ENCODE measurements at regions not wholly inside any gene's neighbourhood (a gene's known extent, or its start where the extent isn't known, plus 50 kb on each side); places are given as distances from the start of the nearest gene placed in this dataset.

DNA sequence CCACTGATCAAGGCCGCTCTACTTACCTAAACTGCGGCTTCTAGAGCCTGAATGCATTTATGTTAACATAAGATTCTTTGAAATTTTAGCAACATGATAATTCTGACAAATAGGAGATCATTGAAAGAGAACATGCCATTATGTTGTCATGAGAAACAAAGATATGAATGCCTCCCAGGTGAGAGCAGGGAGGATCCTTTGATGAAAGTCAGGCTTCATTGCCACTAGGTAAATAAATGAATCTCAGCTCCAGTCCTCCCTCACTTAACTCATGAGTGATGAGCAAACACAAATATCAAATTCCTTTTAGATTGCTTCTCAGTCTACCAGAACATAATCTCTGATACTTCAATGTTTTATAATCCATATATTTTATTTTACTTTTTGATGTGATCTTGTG, 463.2 kb upstream of the CDH7 start:
- no peaks in the 10 kb centered on the region for H3K9me3 Mint-ChIP-seq
- no peaks in the 10 kb centered on the region for H3K9me3 ChIP-seq (ENCODE audit: control insufficient read depth, low read length)
- H3K27ac Mint-ChIP-seq, result no peak overlapping the region
- H3K36me3 ChIP-seq (ENCODE audit: control insufficient read depth, insufficient read depth, low read length), result no peaks in the 10 kb centered on the region
- H3K4me3 ChIP-seq (ENCODE audit: low read length), result no peak overlapping the region
- H3K4me3 Mint-ChIP-seq, result no peak overlapping the region
- no peaks in the 10 kb centered on the region for H3K4me1 ChIP-seq (ENCODE audit: control insufficient read depth, insufficient read depth, low read length)
- no peak overlapping the region for H3K27ac ChIP-seq (ENCODE audit: low read depth, low read length)
- no peak for DNase-seq
- no peak overlapping the region for H3K9ac ChIP-seq (ENCODE audit: extremely low read depth, low read length, poor library complexity, severe bottlenecking)
- no peaks in the 10 kb centered on the region for H3K36me3 Mint-ChIP-seq (ENCODE audit: low read depth)
- no peaks in the 10 kb centered on the region for H3K27me3 Mint-ChIP-seq (ENCODE audit: insufficient read depth)
- TF ChIP-seq, protein P1, sequence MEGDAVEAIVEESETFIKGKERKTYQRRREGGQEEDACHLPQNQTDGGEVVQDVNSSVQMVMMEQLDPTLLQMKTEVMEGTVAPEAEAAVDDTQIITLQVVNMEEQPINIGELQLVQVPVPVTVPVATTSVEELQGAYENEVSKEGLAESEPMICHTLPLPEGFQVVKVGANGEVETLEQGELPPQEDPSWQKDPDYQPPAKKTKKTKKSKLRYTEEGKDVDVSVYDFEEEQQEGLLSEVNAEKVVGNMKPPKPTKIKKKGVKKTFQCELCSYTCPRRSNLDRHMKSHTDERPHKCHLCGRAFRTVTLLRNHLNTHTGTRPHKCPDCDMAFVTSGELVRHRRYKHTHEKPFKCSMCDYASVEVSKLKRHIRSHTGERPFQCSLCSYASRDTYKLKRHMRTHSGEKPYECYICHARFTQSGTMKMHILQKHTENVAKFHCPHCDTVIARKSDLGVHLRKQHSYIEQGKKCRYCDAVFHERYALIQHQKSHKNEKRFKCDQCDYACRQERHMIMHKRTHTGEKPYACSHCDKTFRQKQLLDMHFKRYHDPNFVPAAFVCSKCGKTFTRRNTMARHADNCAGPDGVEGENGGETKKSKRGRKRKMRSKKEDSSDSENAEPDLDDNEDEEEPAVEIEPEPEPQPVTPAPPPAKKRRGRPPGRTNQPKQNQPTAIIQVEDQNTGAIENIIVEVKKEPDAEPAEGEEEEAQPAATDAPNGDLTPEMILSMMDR (conservative IDR thresholded peaks at IDR 0.05), result no peak
- no peaks in the 10 kb centered on the region for H3K4me1 Mint-ChIP-seq
- no peaks in the 10 kb centered on the region for H3K27me3 ChIP-seq (ENCODE audit: control insufficient read depth, insufficient read depth, low read length, poor library complexity, severe bottlenecking)
- 95% methylated on average over 2 of the region's 2 CpGs; no CpG with 5 or more reads in 1 of the 2 experiments for WGBS, 2 experiments (ENCODE audit: insufficient coverage in 1 of 2, insufficient read length in 1 of 2)

DNA sequence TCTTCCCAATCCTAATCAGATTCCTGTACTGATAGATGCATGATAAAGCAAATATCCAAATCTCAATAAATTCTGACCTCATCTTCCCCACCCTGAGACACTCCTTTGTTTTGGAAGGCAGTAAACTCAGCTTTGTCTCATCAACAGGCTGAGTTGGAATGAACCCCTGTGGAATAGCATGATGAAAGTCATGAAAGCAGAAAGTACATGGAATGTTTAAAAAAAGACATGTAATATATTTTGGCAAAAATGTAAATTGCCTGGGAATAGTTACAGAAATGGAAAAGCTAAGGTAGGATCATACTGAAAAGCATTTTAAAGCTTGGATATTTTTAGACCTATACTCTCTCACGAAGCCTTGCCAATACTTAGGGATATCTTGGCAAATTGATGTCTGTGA, 468.7 kb upstream of the CDH7 start:
- Mint-ChIP-seq H3K27ac (no peak overlapping the region), H3K27me3 (ENCODE audit: insufficient read depth) (no peaks in the 10 kb centered on the region)
- H3K27me3 ChIP-seq (ENCODE audit: control insufficient read depth, insufficient read depth, low read length, poor library complexity, severe bottlenecking), result no peaks in the 10 kb centered on the region

DNA sequence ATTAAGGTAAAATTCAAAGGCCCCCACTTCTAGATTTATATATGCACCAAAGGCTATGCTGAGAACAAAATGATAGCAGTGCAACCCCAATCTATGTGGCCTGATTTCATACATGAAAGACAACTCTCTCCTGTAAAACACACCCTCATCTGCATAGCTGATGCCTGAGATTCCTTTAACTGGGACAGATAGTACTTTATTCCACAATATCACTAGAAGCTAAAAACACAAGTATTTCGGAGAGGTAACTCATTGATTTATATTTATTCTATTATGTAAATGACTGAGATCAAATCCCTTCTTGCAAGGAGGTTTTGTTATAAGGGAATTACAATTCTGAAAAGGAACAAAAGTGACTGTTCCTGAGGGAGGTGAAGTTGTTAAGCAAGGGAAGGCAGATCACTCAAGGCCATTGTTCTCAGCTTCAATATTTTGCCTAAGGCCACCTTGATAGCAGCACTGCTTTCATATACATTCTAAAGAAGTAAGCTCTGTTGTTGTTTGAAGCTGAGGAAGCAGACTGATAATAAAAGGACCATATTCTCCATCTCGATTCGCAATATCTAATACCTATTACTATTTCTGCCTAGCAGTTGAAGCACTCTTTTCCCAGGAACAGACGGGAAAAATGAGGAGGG, 471.0 kb upstream of the CDH7 start:
- Mint-ChIP-seq H3K27me3 (ENCODE audit: insufficient read depth) (no peaks in the 10 kb centered on the region), H3K36me3 (ENCODE audit: low read depth) (no peaks in the 10 kb centered on the region), H3K4me3 (no peak overlapping the region), H3K9me3 (peaks cover 3% of the 10 kb centered on the region), H3K4me1 (no peaks in the 10 kb centered on the region), H3K27ac (no peak overlapping the region)
- Histone ChIP-seq H3K27me3 (ENCODE audit: control insufficient read depth, insufficient read depth, low read length, poor library complexity, severe bottlenecking) (no peaks in the 10 kb centered on the region), H3K9ac (ENCODE audit: extremely low read depth, low read length, poor library complexity, severe bottlenecking) (no peak overlapping the region), H3K4me1 (ENCODE audit: control insufficient read depth, insufficient read depth, low read length) (no peaks in the 10 kb centered on the region), H3K4me3 (ENCODE audit: low read length) (no peak overlapping the region), H3K36me3 (ENCODE audit: control insufficient read depth, insufficient read depth, low read length) (no peaks in the 10 kb centered on the region), H3K9me3 (ENCODE audit: control insufficient read depth, low read length) (no peaks in the 10 kb centered on the region), H3K27ac (ENCODE audit: low read depth, low read length) (no peak overlapping the region)
- WGBS, 2 experiments (ENCODE audit: insufficient coverage in 1 of 2, insufficient read length in 1 of 2), result 86% methylated on average over 3 of the region's 4 CpGs; no CpG with 5 or more reads in 1 of the 2 experiments
- DNase-seq, result no peak
- TF ChIP-seq, protein P1 (conservative IDR thresholded peaks at IDR 0.05), result no peak

More for the DNA sequence above, 468.7 kb upstream of the CDH7 start:
- H3K4me3 ChIP-seq (ENCODE audit: low read length), result no peak overlapping the region
- no peaks in the 10 kb centered on the region for H3K9me3 ChIP-seq (ENCODE audit: control insufficient read depth, low read length)
- 100% methylated on average over 1 of the region's 1 CpG; no CpG with 5 or more reads in 1 of the 2 experiments for WGBS, 2 experiments (ENCODE audit: insufficient coverage in 1 of 2, insufficient read length in 1 of 2)
- H3K4me1 ChIP-seq (ENCODE audit: control insufficient read depth, insufficient read depth, low read length), result no peaks in the 10 kb centered on the region
- no peaks in the 10 kb centered on the region for H3K36me3 ChIP-seq (ENCODE audit: control insufficient read depth, insufficient read depth, low read length)
- H3K27ac ChIP-seq (ENCODE audit: low read depth, low read length), result no peak overlapping the region
- DNase-seq, result no peak
- Mint-ChIP-seq H3K4me1 (no peaks in the 10 kb centered on the region), H3K36me3 (ENCODE audit: low read depth) (no peaks in the 10 kb centered on the region), H3K9me3 (peaks cover 3% of the 10 kb centered on the region), H3K4me3 (no peak overlapping the region)
- no peak overlapping the region for H3K9ac ChIP-seq (ENCODE audit: extremely low read depth, low read length, poor library complexity, severe bottlenecking)
- TF ChIP-seq, protein P1 (conservative IDR thresholded peaks at IDR 0.05), result no peak

Measured in endodermal cell (in vitro differentiated cells).